HEK293 (cell line): ENCODE measurements at regions not wholly inside any gene's neighbourhood (a gene's known extent, or its start where the extent isn't known, plus 50 kb on each side); places are given as distances from the start of the nearest gene placed in this dataset.
A peak's percentile ranks its signal among the peaks of the same experiment; 100 is the strongest.

Experiments used
- CTCF ChIA-PET: fragments of 350-600 bp; formaldehyde crosslinking; extraction: SDS; loops from one replicate; lab custom pipeline; 2021; ENCODE audit warnings: antibody characterized with exemption; lab: Yijun Ruan, JAX
- POLR2A ChIA-PET: fragments of 300-600 bp; formaldehyde crosslinking; extraction: SDS; loops from one replicate; lab custom pipeline; 2020; ENCODE audit warnings: antibody characterized with exemption, inconsistent platforms; lab: Yijun Ruan, JAX
- H3K27ac ChIP-seq: fragments of 200-500 bp; sonication (Bioruptor generic); 2 replicates; pipeline ENCODE4 v1.5.1; 2014; ENCODE audit warnings: low read depth, low read length, control low read depth, inconsistent platforms; ENCODE audit errors: extremely low read depth
- H3K36me3 ChIP-seq, 2 experiments: fragments of 200-500 bp in 1 of 2; sonication (Bioruptor generic) in 1 of 2; 1 replicate in 1 of 2; 2 replicates in 1 of 2; pipeline ENCODE4 v1.5.1; 2014 to 2017; ENCODE audit warnings: inconsistent platforms in 2 of 2, low read length in 2 of 2; ENCODE audit not compliant: control insufficient read depth in 2 of 2, insufficient read depth in 1 of 2
- H3K4me1 ChIP-seq: fragments of 200-500 bp; sonication (Bioruptor generic); 2 replicates; pipeline ENCODE4 v1.5.1; 2014; ENCODE audit warnings: mild to moderate bottlenecking, low read length, inconsistent platforms; ENCODE audit not compliant: control insufficient read depth, insufficient read depth
- H3K4me3 ChIP-seq: 2 replicates; pipeline ENCODE4 v1.5.1; 2011; ENCODE audit warnings: low read depth, mild to moderate bottlenecking, control low read depth, low read length, moderate library complexity
- H3K9me3 ChIP-seq: fragments of 200-500 bp; sonication (Bioruptor generic); 2 replicates; pipeline ENCODE4 v1.5.1; 2014; ENCODE audit warnings: low read depth, low read length, inconsistent platforms; ENCODE audit not compliant: control insufficient read depth, insufficient read depth
- ATF2 ChIP-seq: fragments of 450-650 bp; formaldehyde crosslinking; IDR thresholded peaks from 2 replicates; pipeline ENCODE4 v1.5.1; 2016; ENCODE audit warnings: missing biosample characterization, missing genetic modification characterization, low read depth
- GFI1B ChIP-seq: fragments of 450-650 bp; formaldehyde crosslinking; IDR thresholded peaks from 2 replicates; pipeline ENCODE4 v1.5.1; 2016; ENCODE audit warnings: missing biosample characterization, missing genetic modification characterization
- KLF7 ChIP-seq: fragments of 450-650 bp; formaldehyde crosslinking; IDR thresholded peaks from 2 replicates; pipeline ENCODE4 v1.5.1; 2016; ENCODE audit warnings: missing biosample characterization, missing genetic modification characterization, borderline replicate concordance
- SETDB1 ChIP-seq: IDR thresholded peaks from one replicate; pipeline ENCODE4 v1.6.1; 2017; ENCODE audit warnings: mild to moderate bottlenecking, low read length, moderate library complexity, mixed read lengths; ENCODE audit not compliant: insufficient read length
- ZBTB10 ChIP-seq: fragments of 450-650 bp; formaldehyde crosslinking; IDR thresholded peaks from 2 replicates; pipeline ENCODE4 v1.5.1; 2016; ENCODE audit warnings: missing biosample characterization, missing genetic modification characterization
- ZBTB6 ChIP-seq: fragments of 450-650 bp; formaldehyde crosslinking; IDR thresholded peaks from 2 replicates; pipeline ENCODE4 v1.5.1; 2017; ENCODE audit warnings: missing biosample characterization, missing genetic modification characterization
- ZFP3 ChIP-seq: fragments of 450-650 bp; formaldehyde crosslinking; IDR thresholded peaks from 2 replicates; pipeline ENCODE4 v1.5.1; 2016; ENCODE audit warnings: low read depth, missing biosample characterization, missing genetic modification characterization
- ZFP37 ChIP-seq: fragments of 450-650 bp; formaldehyde crosslinking; IDR thresholded peaks from 2 replicates; pipeline ENCODE4 v1.5.1; 2016; ENCODE audit warnings: missing biosample characterization, missing genetic modification characterization
- ZNF18 ChIP-seq: fragments of 450-650 bp; formaldehyde crosslinking; IDR thresholded peaks from 2 replicates; pipeline ENCODE4 v1.5.1; 2016; ENCODE audit warnings: missing biosample characterization, missing genetic modification characterization
- ZNF311 ChIP-seq: fragments of 450-650 bp; formaldehyde crosslinking; IDR thresholded peaks from 2 replicates; pipeline ENCODE4 v1.5.1; 2017; ENCODE audit warnings: missing biosample characterization, missing genetic modification characterization, borderline replicate concordance
- ZNF350 ChIP-seq: fragments of 450-650 bp; formaldehyde crosslinking; IDR thresholded peaks from 2 replicates; pipeline ENCODE4 v1.5.0; 2017; ENCODE audit warnings: missing biosample characterization, mild to moderate bottlenecking, missing genetic modification characterization
- ZNF514 ChIP-seq: fragments of 450-650 bp; formaldehyde crosslinking; IDR thresholded peaks from 2 replicates; pipeline ENCODE4 v1.5.1; 2016; ENCODE audit warnings: missing biosample characterization, missing genetic modification characterization
- ZNF521 ChIP-seq: fragments of 450-650 bp; formaldehyde crosslinking; IDR thresholded peaks from 2 replicates; pipeline ENCODE4 v1.5.1; 2017; ENCODE audit warnings: missing biosample characterization, mild to moderate bottlenecking, missing genetic modification characterization
- ZNF555 ChIP-seq: fragments of 450-650 bp; formaldehyde crosslinking; conservative IDR thresholded peaks from 2 replicates; pipeline ENCODE4 v1.5.1; 2017; ENCODE audit warnings: missing biosample characterization, mild to moderate bottlenecking, missing genetic modification characterization, inconsistent platforms
- ZNF621 ChIP-seq: fragments of 450-650 bp; formaldehyde crosslinking; IDR thresholded peaks from 2 replicates; pipeline ENCODE4 v1.5.1; 2017; ENCODE audit warnings: missing biosample characterization, missing genetic modification characterization
- ZNF747 ChIP-seq: fragments of 450-650 bp; formaldehyde crosslinking; IDR thresholded peaks from 2 replicates; pipeline ENCODE4 v1.5.1; 2016; ENCODE audit warnings: missing biosample characterization, missing genetic modification characterization
- ZSCAN4 ChIP-seq: fragments of 450-650 bp; formaldehyde crosslinking; IDR thresholded peaks from 2 replicates; pipeline ENCODE4 v1.5.1; 2017; ENCODE audit warnings: missing biosample characterization, missing genetic modification characterization

GRCh38 chr10:92766451-92766850 is 76.7 kb downstream of the HHEX start:
- Histone ChIP-seq H3K27ac (no peak overlapping the region), H3K9me3 (no peaks in the 10 kb centered on the region), H3K4me1 (no peaks in the 10 kb centered on the region), H3K4me3 (no peak overlapping the region), H3K36me3 (no peaks in the 10 kb centered on the region)
- POLR2A ChIA-PET = no interaction called here
- TF ChIP-seq ATF2 (tag by site-specific recombination) = peak; percentile 83
- TF ChIP-seq ZNF311 (tag by site-specific recombination) = no peak
- CTCF ChIA-PET = interaction anchor here (0.6 to 0.7 kb wide), 2 partner anchors 19 to 21 kb away, joined by 3 to 5 read pairs; no protein-coding TSS in a partner anchor

GRCh38 chr10:92768104-92768503 is 78.3 kb downstream of the HHEX start:
- CTCF ChIA-PET = no interaction called here
- Histone ChIP-seq H3K27ac (no peak overlapping the region), H3K36me3 (no peaks in the 10 kb centered on the region), H3K9me3 (no peaks in the 10 kb centered on the region), H3K4me3 (no peak overlapping the region), H3K4me1 (no peaks in the 10 kb centered on the region)
- no peak for TF ChIP-seq ZNF514 (tag by site-specific recombination)
- no peak for TF ChIP-seq ZNF18
- TF ChIP-seq KLF7 (tag by site-specific recombination) = no peak
- TF ChIP-seq GFI1B (tag by site-specific recombination) = no peak
- no peak for TF ChIP-seq ZBTB10 (tag by site-specific recombination)
- no peak for TF ChIP-seq ZSCAN4
- TF ChIP-seq ZFP37 = no peak
- TF ChIP-seq ZBTB6 = no peak
- TF ChIP-seq SETDB1 = peak; percentile 62
- POLR2A ChIA-PET = no interaction called here

GRCh38 chr10:92773776-92774175 is 74.5 kb upstream of the EXOC6 start:
- Histone ChIP-seq H3K9me3 (no peaks in the 10 kb centered on the region), H3K4me3 (no peak overlapping the region), H3K27ac (no peak overlapping the region), H3K4me1 (no peaks in the 10 kb centered on the region), H3K36me3 (no peaks in the 10 kb centered on the region)
- ChIA-PET CTCF (interaction anchor here (0.7 to 1.4 kb wide), 2 partner anchors 18 to 62 kb away, joined by 3 to 4 read pairs; no protein-coding TSS in a partner anchor), POLR2A (no interaction called here)
- TF ChIP-seq ZNF521 (tag by site-specific recombination) = no peak
- TF ChIP-seq ZNF621 (tag by site-specific recombination) = no peak
- TF ChIP-seq ZNF555 (tag by site-specific recombination) = no peak
- TF ChIP-seq ZNF350 (tag by site-specific recombination) = no peak
- no peak for TF ChIP-seq ZFP3
- TF ChIP-seq ZNF747 = no peak
